NCI-H1105 (cell line): ENCODE measurements at regions not wholly inside any gene's neighbourhood (a gene's known extent, or its start where the extent isn't known, plus 50 kb on each side); places are given as distances from the start of the nearest gene placed in this dataset.
A peak's percentile ranks its signal among the peaks of the same experiment; 100 is the strongest.

Experiments used
- DNase-seq: peaks from one replicate; lab custom pipeline; 2025; lab: John Stamatoyannopoulos, UW

- no peak for DNase-seq
These were observed 232.7 kb downstream of the BCL11A start for GRCh38 chr2:60320724-60321123.

- no peak for DNase-seq
These were observed 234.4 kb downstream of the BCL11A start for GRCh38 chr2:60319031-60319547.

- DNase-seq: no peak
These were observed 234.9 kb downstream of the BCL11A start for GRCh38 chr2:60318544-60318943.

GRCh38 chr2:60317844-60318243 is 235.6 kb downstream of the BCL11A start:
- DNase-seq: no peak

DNA sequence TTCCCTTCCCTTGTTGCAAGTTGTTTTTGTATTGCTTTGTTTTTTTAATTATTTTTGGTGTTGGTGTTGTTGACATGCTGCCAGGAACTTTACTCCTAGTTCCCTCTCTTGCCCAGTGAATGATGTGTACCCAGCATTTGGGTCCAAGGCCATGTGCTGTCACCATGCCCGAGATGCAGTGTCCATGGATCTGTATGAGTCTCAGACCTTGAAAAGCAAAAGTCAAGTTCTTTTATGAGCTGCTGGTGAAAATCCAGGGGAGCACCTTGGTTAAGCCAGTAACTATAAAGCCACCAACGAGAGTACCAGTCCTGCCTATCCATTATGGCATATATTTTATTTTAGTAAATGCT is 236.4 kb downstream of the BCL11A start:
- DNase-seq: no peak

DNA sequence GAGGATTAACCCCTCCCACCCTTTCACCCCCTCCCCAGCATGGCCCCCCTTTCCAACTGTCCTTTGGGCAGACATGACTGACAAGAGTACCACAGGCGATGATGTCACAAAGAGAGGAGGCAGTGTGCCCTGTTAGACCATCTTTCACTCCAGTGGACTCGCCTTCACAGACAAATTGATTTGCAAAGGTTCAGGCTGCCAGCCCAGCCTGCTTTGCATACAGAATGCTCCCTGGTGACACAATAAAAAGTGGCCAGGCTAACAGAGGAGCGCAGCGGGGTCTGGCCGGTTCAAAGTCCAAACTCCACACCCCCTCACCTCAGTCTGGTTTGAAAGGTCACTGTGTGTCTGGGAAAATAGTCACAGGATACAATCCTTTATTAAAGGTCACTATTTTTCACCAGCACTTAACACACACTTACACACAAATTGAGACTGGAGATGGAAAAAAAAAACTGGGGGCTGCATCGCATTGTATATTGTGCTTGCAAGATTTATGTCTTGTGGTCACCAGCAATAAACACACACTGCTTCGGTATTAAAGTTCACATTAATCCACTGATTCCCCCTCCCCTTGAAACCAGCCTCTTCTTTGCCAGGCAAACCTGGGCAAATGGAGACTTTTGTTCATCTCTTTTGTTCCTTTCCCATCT is 236.9 kb downstream of the BCL11A start:
- no peak for DNase-seq

DNA sequence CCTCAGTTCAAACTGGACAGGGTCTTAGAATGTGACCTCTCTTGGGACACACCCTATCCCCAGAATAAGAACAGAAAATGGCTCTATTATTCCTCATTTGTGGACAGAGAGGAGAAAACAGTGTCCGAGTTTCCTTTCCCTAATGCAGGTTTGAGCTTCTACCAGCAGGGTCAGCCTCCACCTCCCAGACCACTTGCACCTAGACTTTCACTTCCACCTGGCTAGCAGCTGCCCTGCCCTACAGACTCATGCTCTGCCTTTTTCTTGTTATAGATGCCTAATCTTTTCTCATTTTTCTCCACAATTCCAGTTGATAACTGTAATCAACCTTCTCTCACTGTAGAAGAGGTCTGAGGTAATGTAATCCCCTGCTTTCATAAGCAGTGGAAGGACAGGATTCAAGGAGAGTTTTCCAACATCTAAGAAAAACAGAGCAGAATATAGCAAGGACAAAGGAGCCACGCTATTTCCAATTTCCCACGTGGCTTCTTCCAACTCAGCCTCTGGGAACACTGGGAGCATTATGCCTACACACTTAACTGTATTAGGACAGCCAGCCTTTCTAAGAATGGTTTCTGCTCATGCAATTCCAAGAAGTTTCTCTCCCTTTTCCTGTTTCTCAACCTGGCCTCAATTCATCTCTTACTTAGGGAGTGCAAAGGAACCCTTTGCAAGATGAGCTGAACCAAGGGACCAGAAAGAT is 239.8 kb downstream of the BCL11A start:
- DNase-seq: no peak

GRCh38 chr2:60312618-60313017 is 240.8 kb downstream of the BCL11A start:
- DNase-seq: no peak

DNA sequence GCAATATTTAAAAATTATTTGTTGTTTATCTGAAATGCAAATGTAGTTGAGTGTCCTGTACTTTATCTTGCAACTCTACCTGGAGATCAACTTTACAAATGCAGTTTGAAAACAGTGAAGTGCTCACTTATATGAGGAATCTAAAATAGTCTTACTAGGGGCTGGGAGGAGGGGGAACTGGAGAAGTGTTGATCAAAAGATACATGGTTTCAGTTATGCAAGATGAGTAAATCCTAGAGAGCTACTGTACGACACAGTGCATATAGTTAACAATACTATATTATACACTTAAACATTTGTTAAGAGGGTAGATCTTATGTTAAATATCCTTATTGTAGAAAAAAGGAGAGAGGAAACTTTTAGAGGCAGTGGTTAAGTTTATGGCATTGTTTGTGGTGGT is 241.9 kb downstream of the BCL11A start:
- no peak for DNase-seq

- no peak for DNase-seq
These were observed 243.4 kb downstream of the BCL11A start for GRCh38 chr2:60309941-60310660.

GRCh38 chr2:60309336-60309735 is 244.1 kb downstream of the BCL11A start:
- DNase-seq: no peak

GRCh38 chr2:60306267-60306861 is 247.1 kb downstream of the BCL11A start:
- DNase-seq: peak; percentile 87

DNA sequence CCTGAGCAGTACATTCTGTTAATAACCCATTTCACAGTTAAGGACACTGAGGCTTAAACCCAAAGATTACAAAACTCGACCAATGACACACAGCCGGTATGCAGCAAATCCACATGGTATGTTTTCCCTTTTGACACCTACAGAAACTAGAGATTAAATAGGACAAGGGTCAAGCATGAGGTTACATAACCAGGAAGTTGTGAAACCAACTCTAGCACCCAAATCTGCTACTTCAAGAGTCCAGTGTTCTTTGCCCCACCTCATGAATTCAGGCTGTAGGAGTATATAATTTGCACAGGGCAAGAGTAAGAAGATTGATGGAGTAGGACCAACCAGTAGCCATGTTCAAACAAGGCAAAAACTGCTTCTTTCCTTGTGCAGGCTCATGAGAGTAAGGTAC is 249.8 kb downstream of the BCL11A start:
- DNase-seq: no peak

DNA sequence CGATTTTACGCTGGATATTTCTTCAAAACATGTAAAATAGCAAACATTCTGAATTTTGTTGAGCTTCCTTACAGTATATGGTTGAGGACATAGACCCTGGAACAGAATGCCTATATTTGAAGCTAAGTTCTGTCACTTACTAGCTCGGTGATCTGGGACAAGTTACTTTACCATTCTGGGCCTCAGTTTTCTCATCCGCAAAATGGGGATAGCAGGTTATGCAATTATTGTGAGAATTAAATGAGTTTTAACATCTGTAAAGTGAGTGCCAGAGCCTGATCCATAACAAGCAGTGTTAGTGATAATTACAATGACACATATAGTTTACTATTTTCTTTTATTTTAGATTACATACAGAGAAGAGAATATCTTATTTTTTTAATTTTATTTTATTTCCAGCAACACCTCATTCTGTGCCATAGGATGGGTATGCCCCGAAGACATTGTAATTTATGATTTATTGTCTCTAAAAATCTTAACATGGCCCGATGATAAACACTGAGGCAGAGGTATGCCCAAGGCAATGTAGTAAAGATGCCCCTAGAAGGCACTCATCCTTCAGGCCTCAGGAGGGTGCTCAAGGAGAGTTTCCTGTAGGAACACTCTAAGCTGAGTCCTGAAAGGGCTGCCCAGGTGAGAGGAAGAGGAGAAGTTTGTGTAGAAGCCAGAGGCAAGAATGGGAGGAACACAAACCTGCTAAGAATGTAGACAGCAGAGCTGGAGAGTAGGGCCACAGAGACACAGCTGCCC is 250.9 kb downstream of the BCL11A start:
- no peak for DNase-seq

DNA sequence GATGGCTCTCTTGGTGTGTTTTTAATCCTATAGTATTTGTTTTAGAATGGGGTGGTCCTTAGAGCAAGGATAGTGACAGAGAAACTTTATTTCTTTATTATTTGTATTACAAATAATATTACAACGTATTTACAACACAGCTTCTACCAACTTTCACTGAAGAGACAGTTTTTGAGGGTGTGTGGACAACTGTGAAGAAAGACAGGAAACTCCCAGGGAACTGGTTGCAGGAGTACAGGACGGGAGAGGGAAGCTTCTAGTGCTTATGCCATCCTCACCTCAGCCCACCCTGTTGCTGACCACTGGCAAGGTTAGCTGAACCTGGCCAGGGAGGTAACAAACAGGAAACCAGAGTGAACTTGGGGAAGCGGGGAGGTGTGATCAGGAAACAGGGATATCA is 251.7 kb downstream of the BCL11A start:
- no peak for DNase-seq

GRCh38 chr2:60299179-60299578 is 254.3 kb downstream of the BCL11A start:
- no peak for DNase-seq

- DNase-seq: no peak
These were observed 255.3 kb downstream of the BCL11A start for GRCh38 chr2:60298006-60298696.

- no peak for DNase-seq
These were observed 256.0 kb downstream of the BCL11A start for GRCh38 chr2:60297296-60298005.

DNA sequence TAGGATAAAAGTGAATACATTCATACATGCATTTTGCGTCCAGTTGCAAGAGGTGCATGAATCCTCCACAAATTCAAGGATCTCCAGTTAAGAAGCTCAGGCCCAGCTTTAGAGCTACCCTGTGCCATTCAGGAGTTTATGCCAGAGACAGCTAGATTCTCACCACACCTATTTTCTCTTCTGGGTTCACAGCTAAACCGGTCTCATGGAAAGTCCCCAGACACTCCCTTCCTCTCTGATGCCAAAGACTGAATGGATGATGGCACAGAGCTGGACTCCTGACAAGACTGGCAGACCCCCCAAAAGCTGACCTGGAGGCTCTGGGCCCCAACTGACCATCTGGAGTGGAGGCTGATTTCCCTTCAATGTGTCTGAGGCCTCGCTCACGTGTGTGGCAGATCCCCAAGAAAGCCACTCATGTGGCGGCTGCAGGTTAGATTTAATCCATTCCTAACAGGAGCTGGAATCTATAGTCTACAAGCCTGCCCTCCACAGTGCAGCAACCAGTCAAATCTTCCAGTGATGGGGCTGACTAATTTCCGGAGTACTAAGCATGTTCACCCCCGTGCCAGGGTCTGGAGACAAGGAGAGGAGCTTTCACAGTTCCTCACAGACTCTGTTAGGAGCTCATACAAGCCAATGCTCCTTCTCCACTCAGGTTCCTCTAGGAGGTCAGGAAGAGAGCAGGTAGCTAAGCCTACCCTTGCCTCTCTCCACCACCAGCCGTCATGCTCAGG is 257.1 kb downstream of the BCL11A start:
- no peak for DNase-seq

GRCh38 chr2:60295636-60295962 is 257.9 kb downstream of the BCL11A start:
- no peak for DNase-seq
